Progenitor cell of endocrine pancreas (in vitro differentiated cells): ENCODE measurements at regions not wholly inside any gene's neighbourhood (a gene's known extent, or its start where the extent isn't known, plus 50 kb on each side); places are given as distances from the start of the nearest gene placed in this dataset.

Experiments
- DNase-seq: peaks from one replicate; pipeline ENCODE4 v3.0.0; 2021; ENCODE audit warnings: low spot score; ENCODE audit not compliant: unreplicated experiment
- H3K27ac Mint-ChIP-seq: 2 replicates; pipeline ENCODE4 v1.8.0; 2021; ENCODE audit warnings: mild to moderate bottlenecking, moderate library complexity, mixed read lengths
- H3K27me3 Mint-ChIP-seq: 2 replicates; pipeline ENCODE4 v1.8.0; 2021; ENCODE audit warnings: mixed read lengths
- H3K36me3 Mint-ChIP-seq: 2 replicates; pipeline ENCODE4 v1.8.0; 2022; ENCODE audit warnings: mixed read lengths; ENCODE audit not compliant: insufficient read depth
- H3K4me1 Mint-ChIP-seq: 2 replicates; pipeline ENCODE4 v1.8.0; 2021; ENCODE audit warnings: low read depth, mixed read lengths
- H3K4me3 Mint-ChIP-seq: 2 replicates; pipeline ENCODE4 v1.8.0; 2021; ENCODE audit warnings: low read depth, mild to moderate bottlenecking, moderate library complexity, mixed read lengths
- H3K9me3 Mint-ChIP-seq: 2 replicates; pipeline ENCODE4 v1.8.0; 2021; ENCODE audit warnings: low read depth, mixed read lengths
- CTCF ChIP-seq: fragments of 200-600 bp; sonication (generic); IDR thresholded peaks from one replicate; pipeline ENCODE4 v1.5.0; 2021; ENCODE audit warnings: antibody characterized with exemption, mild to moderate bottlenecking; ENCODE audit not compliant: unreplicated experiment

DNA sequence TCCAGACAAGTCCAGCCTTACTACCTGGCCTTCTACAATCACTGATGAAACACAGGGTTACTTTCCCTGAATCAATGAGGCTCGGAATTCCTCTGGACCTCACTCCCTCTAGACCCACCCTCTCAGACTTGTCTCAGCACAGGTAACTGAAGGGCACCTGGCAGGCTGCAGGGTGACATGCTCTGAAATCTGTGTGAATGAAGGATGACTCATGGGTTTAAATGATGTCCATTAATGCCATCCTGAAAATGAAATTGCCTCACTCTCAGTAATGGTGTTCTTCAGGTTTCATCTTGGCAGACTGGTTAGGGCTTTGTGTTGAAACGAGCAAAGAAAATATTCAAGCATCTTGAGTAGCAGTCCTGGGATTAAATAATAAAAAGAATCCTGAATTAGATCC lies 134.4 kb downstream of the MAF start:
- no peaks in the 10 kb centered on the region for H3K4me1 Mint-ChIP-seq
- no peaks in the 10 kb centered on the region for H3K9me3 Mint-ChIP-seq
- H3K27me3 Mint-ChIP-seq, result no peaks in the 10 kb centered on the region
- DNase-seq, result no peak
- no peaks in the 10 kb centered on the region for H3K36me3 Mint-ChIP-seq
- TF ChIP-seq CTCF, result no peak
- no peak overlapping the region for H3K27ac Mint-ChIP-seq
- H3K4me3 Mint-ChIP-seq, result no peak overlapping the region

DNA sequence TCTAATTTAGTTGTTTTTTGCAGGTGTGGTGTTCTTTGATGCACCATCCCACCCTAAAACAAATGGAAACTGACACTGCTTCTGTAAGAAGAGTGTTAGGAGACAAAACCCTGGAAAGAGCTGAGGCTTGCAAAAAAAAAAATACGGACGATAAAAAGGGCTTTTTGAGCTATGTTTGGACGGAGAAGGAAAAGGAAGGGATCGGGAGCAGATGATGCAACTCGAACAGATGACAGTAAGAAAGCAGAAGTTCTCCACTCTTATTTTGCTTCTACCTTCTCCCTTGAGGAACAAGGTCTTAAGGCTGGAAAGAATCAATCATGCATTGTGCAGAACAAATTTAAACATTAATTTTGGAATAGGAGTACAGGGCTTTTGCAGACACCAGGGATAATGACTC lies 136.7 kb downstream of the MAF start:
- H3K9me3 Mint-ChIP-seq, result no peaks in the 10 kb centered on the region
- TF ChIP-seq CTCF, result no peak
- no peak overlapping the region for H3K27ac Mint-ChIP-seq
- H3K4me1 Mint-ChIP-seq, result no peaks in the 10 kb centered on the region
- H3K4me3 Mint-ChIP-seq, result no peak overlapping the region
- peaks cover 3% of the 10 kb centered on the region for H3K27me3 Mint-ChIP-seq
- no peak for DNase-seq
- no peaks in the 10 kb centered on the region for H3K36me3 Mint-ChIP-seq

DNA sequence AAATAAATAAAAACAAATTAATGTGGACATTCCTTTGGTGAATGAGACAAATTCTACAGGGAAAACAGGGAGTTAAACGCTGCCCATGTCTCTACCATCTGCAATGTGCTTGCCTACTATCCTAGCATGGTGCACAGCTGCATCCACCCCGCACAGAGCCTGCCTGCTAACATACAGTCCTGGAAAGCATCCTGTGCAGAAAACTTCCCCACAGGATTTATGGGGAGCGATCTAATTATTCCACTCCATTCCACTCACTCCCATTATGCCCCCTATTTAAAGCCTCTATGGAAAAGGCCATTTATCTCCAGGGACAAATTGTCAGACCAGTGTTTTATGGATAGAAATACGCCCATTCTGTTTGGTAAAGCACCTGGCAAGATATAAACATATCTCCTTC lies 144.5 kb downstream of the MAF start:
- Mint-ChIP-seq H3K27me3 (peaks cover 5% of the 10 kb centered on the region), H3K36me3 (no peaks in the 10 kb centered on the region), H3K27ac (no peak overlapping the region), H3K4me3 (no peak overlapping the region), H3K9me3 (no peaks in the 10 kb centered on the region), H3K4me1 (no peaks in the 10 kb centered on the region)
- no peak for TF ChIP-seq CTCF
- DNase-seq, result no peak

- DNase-seq, result no peak
- H3K9me3 Mint-ChIP-seq, result no peaks in the 10 kb centered on the region
Measured at GRCh38 chr16:79452671-79453070, 147.9 kb downstream of the MAF start.

GRCh38 chr16:79451196-79451816 lies 149.2 kb downstream of the MAF start:
- no peaks in the 10 kb centered on the region for H3K36me3 Mint-ChIP-seq
- H3K4me1 Mint-ChIP-seq, result no peaks in the 10 kb centered on the region
- no peak for DNase-seq
- H3K4me3 Mint-ChIP-seq, result no peak overlapping the region
- H3K9me3 Mint-ChIP-seq, result no peaks in the 10 kb centered on the region
- TF ChIP-seq CTCF, result no peak
- peaks cover 2% of the 10 kb centered on the region for H3K27me3 Mint-ChIP-seq
- no peak overlapping the region for H3K27ac Mint-ChIP-seq

More at GRCh38 chr16:79452671-79453070, 147.9 kb downstream of the MAF start:
- Mint-ChIP-seq H3K4me1 (no peaks in the 10 kb centered on the region), H3K4me3 (no peak overlapping the region), H3K36me3 (no peaks in the 10 kb centered on the region), H3K27me3 (peaks cover 2% of the 10 kb centered on the region), H3K27ac (no peak overlapping the region)
- no peak for TF ChIP-seq CTCF
